Tibial nerve (tissue), 4 donors: ENCODE measurements at regions not wholly inside any gene's neighbourhood (a gene's known extent, or its start where the extent isn't known, plus 50 kb on each side); places are given as distances from the start of the nearest gene placed in this dataset.

Experiments used
- DNase-seq, 2 donors: peaks; one replicate each; pipeline ENCODE4 v3.0.0-alpha.2; 2019; ENCODE audit warnings: low spot score in 2 of 2
- H3K27ac ChIP-seq, 4 donors: fragments of 200-600 bp; sonication (generic) in 3 of 4; one replicate each; pipeline ENCODE4 v1.5.1; 2017 to 2019; ENCODE audit warnings: mild to moderate bottlenecking in 1 of 4
- H3K27me3 ChIP-seq, 2 donors: fragments of 200-600 bp; sonication (generic) in 1 of 2; one replicate each; pipeline versions ENCODE4 v1.5.1 to v1.6.0; 2017 to 2019
- H3K36me3 ChIP-seq, 3 donors: fragments of 200-600 bp; sonication (generic); one replicate each; pipeline ENCODE4 v1.5.1; 2018 to 2019
- H3K4me1 ChIP-seq, 4 donors: fragments of 200-600 bp; sonication (generic) in 3 of 4; one replicate each; pipeline ENCODE4 v1.5.1; 2017 to 2019
- H3K4me3 ChIP-seq, 4 donors: fragments of 200-600 bp; sonication (generic) in 3 of 4; one replicate each; pipeline ENCODE4 v1.5.1; 2017 to 2019; ENCODE audit warnings: mild to moderate bottlenecking in 1 of 4, moderate library complexity in 1 of 4
- H3K9me3 ChIP-seq, 4 donors: fragments of 200-600 bp; sonication (generic) in 3 of 4; one replicate each; pipeline ENCODE4 v1.5.1; 2017 to 2019
- CTCF ChIP-seq, 5 experiments: fragments of 200-600 bp in 3 of 5; fragments of 450-650 bp in 2 of 5; sonication (generic) in 3 of 5; IDR thresholded peaks; one replicate each; pipeline ENCODE4 v1.5.1; 2016 to 2019; ENCODE audit warnings: antibody characterized with exemption in 5 of 5, mild to moderate bottlenecking in 3 of 5, moderate library complexity in 2 of 5
- EP300 ChIP-seq, 2 donors: sonication (generic); formaldehyde crosslinking; IDR thresholded peaks; one replicate each; pipeline ENCODE4 v1.6.1; 2017; ENCODE audit warnings: antibody characterized with exemption in 2 of 2, mild to moderate bottlenecking in 1 of 2
- POLR2A ChIP-seq, 2 donors: fragments of 450-650 bp; IDR thresholded peaks; one replicate each; pipeline ENCODE4 v1.6.1; 2017; ENCODE audit warnings: antibody characterized with exemption in 2 of 2, mild to moderate bottlenecking in 2 of 2, moderate library complexity in 2 of 2
- WGBS, 2 donors: methylation state at CpG; one replicate each; pipeline ENCODE4 v1.1.5; 2018; 5-methylcytosine and 5-hydroxymethylcytosine counted together

- Histone ChIP-seq H3K4me1 (peaks cover 0 to 9% (median 0%) of the 10 kb centered on the region in 4 donors), H3K4me3 (no peak overlapping the region), H3K27ac (no peak overlapping the region), H3K9me3 (no peaks in the 10 kb centered on the region), H3K36me3 (no peaks in the 10 kb centered on the region), H3K27me3 (no peaks in the 10 kb centered on the region)
- WGBS, 2 donors = 68 to 69% methylated on average over 1 of the region's 1 CpG
- no peak for TF ChIP-seq POLR2A (IDR thresholded peaks at IDR 0.05)
- no peak for DNase-seq
Observed at GRCh38 chr12:87381742-87382141, 647.5 kb downstream of the C12orf50 start.

GRCh38 chr12:87378526-87378925 is 650.7 kb downstream of the C12orf50 start:
- no peak overlapping the region for H3K27ac ChIP-seq
- peaks cover 0 to 6% (median 2%) of the 10 kb centered on the region in 4 donors for H3K9me3 ChIP-seq
- TF ChIP-seq CTCF (IDR thresholded peaks at IDR 0.05) (no peak), EP300 (IDR thresholded peaks at IDR 0.05) (no peak), POLR2A (IDR thresholded peaks at IDR 0.05) (no peak)
- no peaks in the 10 kb centered on the region for H3K27me3 ChIP-seq
- WGBS, 2 donors = 40 to 50% methylated on average over 2 of the region's 2 CpGs
- no peaks in the 10 kb centered on the region for H3K4me1 ChIP-seq
- DNase-seq = no peak
- H3K4me3 ChIP-seq = no peak overlapping the region
- H3K36me3 ChIP-seq = no peaks in the 10 kb centered on the region

GRCh38 chr12:87376722-87377121 is 652.5 kb downstream of the C12orf50 start:
- Histone ChIP-seq H3K4me3 (no peak overlapping the region), H3K4me1 (no peaks in the 10 kb centered on the region), H3K36me3 (no peaks in the 10 kb centered on the region), H3K9me3 (peaks cover 0 to 6% (median 2%) of the 10 kb centered on the region in 4 donors), H3K27ac (no peak overlapping the region), H3K27me3 (no peaks in the 10 kb centered on the region)
- WGBS, 2 donors = 61 to 71% methylated on average over 2 of the region's 2 CpGs
- DNase-seq = no peak
- TF ChIP-seq POLR2A (IDR thresholded peaks at IDR 0.05) = no peak
- TF ChIP-seq CTCF (IDR thresholded peaks at IDR 0.05) = no peak
- TF ChIP-seq EP300 (IDR thresholded peaks at IDR 0.05) = no peak

GRCh38 chr12:87369161-87369560 is 660.0 kb downstream of the C12orf50 start:
- no peak overlapping the region for H3K27ac ChIP-seq
- H3K4me3 ChIP-seq = no peak overlapping the region
- no peak for DNase-seq
- no peaks in the 10 kb centered on the region for H3K27me3 ChIP-seq
- TF ChIP-seq POLR2A (IDR thresholded peaks at IDR 0.05) = no peak
- TF ChIP-seq CTCF (IDR thresholded peaks at IDR 0.05) = no peak
- no peak for TF ChIP-seq EP300 (IDR thresholded peaks at IDR 0.05)
- no peaks in the 10 kb centered on the region for H3K36me3 ChIP-seq
- H3K4me1 ChIP-seq = no peaks in the 10 kb centered on the region
- H3K9me3 ChIP-seq = no peaks in the 10 kb centered on the region
- 66 to 70% methylated on average over 2 of the region's 2 CpGs for WGBS, 2 donors

- Histone ChIP-seq H3K36me3 (no peaks in the 10 kb centered on the region), H3K4me3 (no peak overlapping the region), H3K4me1 (no peaks in the 10 kb centered on the region), H3K27me3 (no peaks in the 10 kb centered on the region), H3K27ac (no peak overlapping the region), H3K9me3 (no peaks in the 10 kb centered on the region)
- DNase-seq = no peak
- WGBS, 2 donors = 63 to 64% methylated on average over 1 of the region's 1 CpG
- TF ChIP-seq POLR2A (IDR thresholded peaks at IDR 0.05) = no peak
- TF ChIP-seq EP300 (IDR thresholded peaks at IDR 0.05) = no peak
- no peak for TF ChIP-seq CTCF (IDR thresholded peaks at IDR 0.05)
Observed at GRCh38 chr12:87368259-87368658, 660.9 kb downstream of the C12orf50 start.

- TF ChIP-seq EP300 (IDR thresholded peaks at IDR 0.05) (no peak), POLR2A (IDR thresholded peaks at IDR 0.05) (no peak), CTCF (IDR thresholded peaks at IDR 0.05) (no peak)
- no peaks in the 10 kb centered on the region for H3K4me1 ChIP-seq
- H3K4me3 ChIP-seq = no peak overlapping the region
- no peaks in the 10 kb centered on the region for H3K9me3 ChIP-seq
- no peak for DNase-seq
- H3K27ac ChIP-seq = no peak overlapping the region
- no peaks in the 10 kb centered on the region for H3K36me3 ChIP-seq
- WGBS, 2 donors = 98 to 100% methylated on average over 1 of the region's 1 CpG
- no peaks in the 10 kb centered on the region for H3K27me3 ChIP-seq
Observed at GRCh38 chr12:87365423-87365822, 663.8 kb downstream of the C12orf50 start.
